ENCODE measurements at regions not wholly inside any gene's neighbourhood (a gene's known extent, or its start where the extent isn't known, plus 50 kb on each side); places are given as distances from the start of the nearest gene placed in this dataset.
A peak's percentile ranks its signal among the peaks of the same experiment; 100 is the strongest.

- DNase-seq (ENCODE audit: extremely low read depth in 1 of 11, low read depth in 9 of 11, low spot score in 4 of 11) = no peak
These were observed 143.1 kb upstream of the GGTLC1 start for GRCh38 chr20:24131684-24132083.

GRCh38 chr20:24131281-24131680 lies 142.7 kb upstream of the GGTLC1 start:
- no peak for DNase-seq (ENCODE audit: extremely low read depth in 1 of 11, low read depth in 9 of 11, low spot score in 4 of 11)

GRCh38 chr20:24129641-24130040 lies 141.1 kb upstream of the GGTLC1 start:
- DNase-seq (ENCODE audit: extremely low read depth in 1 of 11, low read depth in 9 of 11, low spot score in 4 of 11) = peak in 5 of 11 donors; percentile 9 to 45 (median 25)

GRCh38 chr20:24124951-24125650 lies 136.5 kb upstream of the GGTLC1 start:
- no peak for DNase-seq (ENCODE audit: extremely low read depth in 1 of 11, low read depth in 9 of 11, low spot score in 4 of 11)

GRCh38 chr20:24124003-24124402 lies 135.4 kb upstream of the GGTLC1 start:
- DNase-seq (ENCODE audit: extremely low read depth in 1 of 11, low read depth in 9 of 11, low spot score in 4 of 11) = no peak

- no peak for DNase-seq (ENCODE audit: extremely low read depth in 1 of 11, low read depth in 9 of 11, low spot score in 4 of 11)
These were observed 130.0 kb upstream of the GGTLC1 start for GRCh38 chr20:24118441-24119175.

- DNase-seq (ENCODE audit: extremely low read depth in 1 of 11, low read depth in 9 of 11, low spot score in 4 of 11) = no peak
These were observed 129.5 kb upstream of the GGTLC1 start for GRCh38 chr20:24118034-24118433.

- no peak for DNase-seq (ENCODE audit: extremely low read depth in 1 of 11, low read depth in 9 of 11, low spot score in 4 of 11)
These were observed 128.8 kb upstream of the GGTLC1 start for GRCh38 chr20:24117383-24117782.

- DNase-seq (ENCODE audit: extremely low read depth in 1 of 11, low read depth in 9 of 11, low spot score in 4 of 11) = no peak
These were observed 128.0 kb upstream of the GGTLC1 start for GRCh38 chr20:24116611-24117010.

- no peak for DNase-seq (ENCODE audit: extremely low read depth in 1 of 11, low read depth in 9 of 11, low spot score in 4 of 11)
These were observed 123.8 kb upstream of the GGTLC1 start for GRCh38 chr20:24112360-24112759.

GRCh38 chr20:24111858-24112257 lies 123.3 kb upstream of the GGTLC1 start:
- DNase-seq (ENCODE audit: extremely low read depth in 1 of 11, low read depth in 9 of 11, low spot score in 4 of 11) = no peak

- no peak for DNase-seq (ENCODE audit: extremely low read depth in 1 of 11, low read depth in 9 of 11, low spot score in 4 of 11)
These were observed 121.0 kb upstream of the GGTLC1 start for GRCh38 chr20:24109537-24109936.

GRCh38 chr20:24109008-24109407 lies 120.4 kb upstream of the GGTLC1 start:
- no peak for DNase-seq (ENCODE audit: extremely low read depth in 1 of 11, low read depth in 9 of 11, low spot score in 4 of 11)

- DNase-seq (ENCODE audit: extremely low read depth in 1 of 11, low read depth in 9 of 11, low spot score in 4 of 11) = no peak
These were observed 120.0 kb upstream of the GGTLC1 start for GRCh38 chr20:24108581-24108980.

GRCh38 chr20:24106801-24107445 lies 118.3 kb upstream of the GGTLC1 start:
- no peak for DNase-seq (ENCODE audit: extremely low read depth in 1 of 11, low read depth in 9 of 11, low spot score in 4 of 11)

- DNase-seq (ENCODE audit: extremely low read depth in 1 of 11, low read depth in 9 of 11, low spot score in 4 of 11) = no peak
These were observed 117.7 kb upstream of the GGTLC1 start for GRCh38 chr20:24106150-24106800.

- DNase-seq (ENCODE audit: extremely low read depth in 1 of 11, low read depth in 9 of 11, low spot score in 4 of 11) = no peak
These were observed 114.3 kb upstream of the GGTLC1 start for GRCh38 chr20:24102749-24103333.

- no peak for DNase-seq (ENCODE audit: extremely low read depth in 1 of 11, low read depth in 9 of 11, low spot score in 4 of 11)
These were observed 113.7 kb upstream of the GGTLC1 start for GRCh38 chr20:24102290-24102689.

GRCh38 chr20:24100370-24101011 lies 111.9 kb upstream of the GGTLC1 start:
- DNase-seq (ENCODE audit: extremely low read depth in 1 of 11, low read depth in 9 of 11, low spot score in 4 of 11) = peak in 9 of 11 donors; percentile 25 to 74 (median 48)
